ENCODE measurements at regions not wholly inside any gene's neighbourhood (a gene's known extent, or its start where the extent isn't known, plus 50 kb on each side); places are given as distances from the start of the nearest gene placed in this dataset.

DNA sequence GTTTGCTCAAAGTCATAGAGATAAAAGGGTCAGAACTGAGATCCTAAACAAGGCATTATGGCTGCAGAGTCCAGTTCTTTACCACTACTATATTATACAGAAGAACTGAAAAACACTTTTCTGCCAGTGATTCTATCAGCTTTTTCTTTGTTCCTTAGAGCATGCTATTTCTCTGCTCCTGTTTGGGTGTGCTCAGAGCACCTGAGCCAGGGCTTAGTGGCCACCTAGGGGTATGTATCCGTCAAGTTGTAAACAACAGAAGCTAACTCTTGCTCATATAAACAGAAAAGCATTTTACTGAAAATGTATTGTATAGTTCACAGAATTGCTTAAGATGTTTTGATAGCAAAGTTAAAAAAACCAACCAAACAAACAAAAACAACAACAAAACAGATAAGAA lies 470.8 kb downstream of the SLC16A7 start:
- ChIA-PET POLR2A (no interaction called here), CTCF (no interaction called here)
- Mint-ChIP-seq H3K4me1 (no peaks in the 10 kb centered on the region), H3K4me3 (no peak overlapping the region), H3K36me3 (no peaks in the 10 kb centered on the region), H3K27me3 (no peaks in the 10 kb centered on the region), H3K27ac (no peak overlapping the region), H3K9me3 (peaks cover 0 to 11% (median 5%) of the 10 kb centered on the region in 5 donors)
- H3K4me1 ChIP-seq (ENCODE audit: insufficient read depth, low read length), result no peaks in the 10 kb centered on the region
- H3K27ac ChIP-seq (ENCODE audit: low read depth, low read length), result no peak overlapping the region
- no peaks in the 10 kb centered on the region for H3K9me3 ChIP-seq (ENCODE audit: low read length)
- H3K27me3 ChIP-seq (ENCODE audit: insufficient read depth, low read length, poor library complexity, severe bottlenecking), result no peaks in the 10 kb centered on the region
- H3K36me3 ChIP-seq (ENCODE audit: insufficient read depth, low read length), result no peaks in the 10 kb centered on the region
- H3K4me3 ChIP-seq (ENCODE audit: low read length), result no peak overlapping the region
- no peak for DNase-seq

DNA sequence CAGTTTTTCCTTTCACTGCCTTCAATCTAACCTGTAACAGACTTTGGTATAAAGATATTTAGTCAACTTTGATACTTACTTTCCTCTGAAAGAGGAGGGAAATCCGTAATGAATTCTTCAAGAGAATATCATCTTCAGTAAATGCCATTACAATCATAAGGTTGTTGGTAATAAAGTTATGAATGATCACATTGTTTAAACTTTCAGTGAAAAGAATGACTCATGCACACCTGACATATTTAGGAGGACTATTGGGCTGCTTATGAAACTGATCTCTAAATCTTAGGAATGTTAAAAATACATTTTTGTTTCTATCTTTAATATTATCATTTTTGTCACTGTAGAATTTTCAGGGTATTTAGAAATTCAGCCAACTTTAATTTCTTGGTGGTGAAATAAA lies 474.7 kb downstream of the SLC16A7 start:
- POLR2A ChIA-PET, result no interaction called here
- peaks cover 0 to 16% (median 5%) of the 10 kb centered on the region in 5 donors for H3K9me3 Mint-ChIP-seq
- H3K4me3 ChIP-seq (ENCODE audit: low read length), result no peak overlapping the region

DNA sequence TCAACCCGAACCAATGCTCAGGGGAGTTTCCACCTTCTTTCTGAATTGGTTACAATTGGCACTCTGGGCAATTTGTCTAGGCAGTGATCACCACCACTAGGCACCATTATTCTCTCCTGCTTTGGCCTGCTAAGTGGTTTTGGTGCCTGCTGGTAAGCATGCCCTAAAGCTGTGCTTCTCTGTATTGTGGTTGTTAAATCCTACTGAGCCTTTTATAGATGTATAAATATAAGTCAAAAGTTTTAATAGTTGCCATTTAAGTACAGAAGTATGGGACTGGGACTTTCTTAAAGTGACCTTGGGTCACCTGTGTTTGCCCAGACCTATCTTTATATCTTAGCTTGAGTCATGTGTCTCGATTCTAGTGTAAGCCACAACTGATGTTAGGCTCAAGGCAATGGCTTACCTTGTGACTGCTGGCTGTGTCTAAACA lies 475.9 kb downstream of the SLC16A7 start:
- H3K9me3 ChIP-seq (ENCODE audit: low read length), result no peaks in the 10 kb centered on the region

More for the DNA sequence above, 474.7 kb downstream of the SLC16A7 start:
- CTCF ChIA-PET, result no interaction called here
- no peak for DNase-seq
- H3K4me1 ChIP-seq (ENCODE audit: insufficient read depth, low read length), result no peaks in the 10 kb centered on the region
- Mint-ChIP-seq H3K4me3 (no peak overlapping the region), H3K4me1 (no peaks in the 10 kb centered on the region), H3K27me3 (no peaks in the 10 kb centered on the region), H3K36me3 (no peaks in the 10 kb centered on the region), H3K27ac (no peak overlapping the region)
- H3K27ac ChIP-seq (ENCODE audit: low read depth, low read length), result no peak overlapping the region
- H3K36me3 ChIP-seq (ENCODE audit: insufficient read depth, low read length), result no peaks in the 10 kb centered on the region
- H3K27me3 ChIP-seq (ENCODE audit: insufficient read depth, low read length, poor library complexity, severe bottlenecking), result no peaks in the 10 kb centered on the region
- no peaks in the 10 kb centered on the region for H3K9me3 ChIP-seq (ENCODE audit: low read length)

DNA sequence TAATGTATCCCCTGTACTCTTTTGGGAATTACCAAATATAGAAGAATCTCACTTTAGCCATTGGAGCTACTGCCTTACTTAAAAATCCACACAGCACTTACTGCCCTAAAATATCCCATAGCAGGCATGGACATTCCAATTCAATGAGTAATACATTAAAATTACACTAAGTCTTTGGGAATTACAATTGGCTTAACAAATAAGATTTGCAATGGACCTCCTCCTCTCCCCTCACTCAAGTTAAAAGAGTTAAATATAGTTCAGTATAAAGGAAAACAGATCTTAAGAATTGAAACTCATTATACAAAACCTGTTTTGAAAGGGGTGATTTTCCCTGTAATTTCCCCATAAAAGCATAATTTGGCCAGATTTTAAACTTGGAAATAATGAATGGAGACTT lies 477.1 kb downstream of the SLC16A7 start:
- Histone ChIP-seq H3K4me3 (ENCODE audit: low read length) (no peak overlapping the region), H3K27ac (ENCODE audit: low read depth, low read length) (no peak overlapping the region), H3K27me3 (ENCODE audit: insufficient read depth, low read length, poor library complexity, severe bottlenecking) (no peaks in the 10 kb centered on the region), H3K4me1 (ENCODE audit: insufficient read depth, low read length) (no peaks in the 10 kb centered on the region), H3K9me3 (ENCODE audit: low read length) (no peaks in the 10 kb centered on the region), H3K36me3 (ENCODE audit: insufficient read depth, low read length) (no peaks in the 10 kb centered on the region)
- Mint-ChIP-seq H3K36me3 (no peaks in the 10 kb centered on the region), H3K27ac (no peak overlapping the region), H3K27me3 (no peaks in the 10 kb centered on the region), H3K9me3 (peaks cover 0 to 14% (median 3%) of the 10 kb centered on the region in 5 donors), H3K4me3 (no peak overlapping the region), H3K4me1 (no peaks in the 10 kb centered on the region)
- no peak for DNase-seq
- CTCF ChIA-PET, result no interaction called here
- POLR2A ChIA-PET, result no interaction called here

More for the DNA sequence above, 475.9 kb downstream of the SLC16A7 start:
- Mint-ChIP-seq H3K9me3 (peaks cover 0 to 11% (median 5%) of the 10 kb centered on the region in 5 donors), H3K4me3 (no peak overlapping the region), H3K27me3 (no peaks in the 10 kb centered on the region), H3K27ac (no peak overlapping the region), H3K36me3 (no peaks in the 10 kb centered on the region), H3K4me1 (no peaks in the 10 kb centered on the region)
- Histone ChIP-seq H3K4me1 (ENCODE audit: insufficient read depth, low read length) (no peaks in the 10 kb centered on the region), H3K27me3 (ENCODE audit: insufficient read depth, low read length, poor library complexity, severe bottlenecking) (no peaks in the 10 kb centered on the region), H3K4me3 (ENCODE audit: low read length) (no peak overlapping the region), H3K27ac (ENCODE audit: low read depth, low read length) (no peak overlapping the region), H3K36me3 (ENCODE audit: insufficient read depth, low read length) (no peaks in the 10 kb centered on the region)
- POLR2A ChIA-PET, result no interaction called here
- DNase-seq, result no peak
- CTCF ChIA-PET, result no interaction called here

GRCh38 chr12:60075091-60075490 lies 479.3 kb downstream of the SLC16A7 start:
- POLR2A ChIA-PET, result no interaction called here
- Mint-ChIP-seq H3K4me3 (no peak overlapping the region), H3K36me3 (no peaks in the 10 kb centered on the region), H3K9me3 (peaks cover 3 to 17% (median 6%) of the 10 kb centered on the region in 5 donors), H3K4me1 (no peaks in the 10 kb centered on the region), H3K27me3 (no peaks in the 10 kb centered on the region), H3K27ac (no peak overlapping the region)
- Histone ChIP-seq H3K4me1 (ENCODE audit: insufficient read depth, low read length) (no peaks in the 10 kb centered on the region), H3K27ac (ENCODE audit: low read depth, low read length) (no peak overlapping the region), H3K9me3 (ENCODE audit: low read length) (no peaks in the 10 kb centered on the region), H3K36me3 (ENCODE audit: insufficient read depth, low read length) (no peaks in the 10 kb centered on the region), H3K27me3 (ENCODE audit: insufficient read depth, low read length, poor library complexity, severe bottlenecking) (no peaks in the 10 kb centered on the region), H3K4me3 (ENCODE audit: low read length) (no peak overlapping the region)
- CTCF ChIA-PET, result no interaction called here
- DNase-seq, result no peak

DNA sequence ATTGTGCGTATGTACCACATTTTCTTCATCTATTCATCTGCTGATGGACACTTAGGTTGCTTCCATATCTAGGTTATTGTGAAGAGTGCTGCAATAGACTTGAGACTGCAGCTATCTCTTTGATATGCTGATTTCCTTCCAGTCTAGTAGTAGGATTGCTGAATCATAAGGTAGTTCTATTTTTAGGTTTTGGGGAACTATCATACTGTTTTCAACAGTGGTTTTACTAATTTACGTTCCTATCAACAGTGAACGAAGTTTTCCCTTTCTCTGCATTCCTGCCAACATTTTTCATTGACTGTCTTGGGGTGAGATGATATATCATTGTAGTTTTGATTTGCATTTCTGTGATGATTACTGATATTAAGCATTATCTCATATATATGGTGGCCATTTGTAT lies 482.2 kb downstream of the SLC16A7 start:
- H3K27ac Mint-ChIP-seq, result no peak overlapping the region
- no peaks in the 10 kb centered on the region for H3K36me3 ChIP-seq (ENCODE audit: insufficient read depth, low read length)
- H3K27ac ChIP-seq (ENCODE audit: low read depth, low read length), result no peak overlapping the region
- CTCF ChIA-PET, result no interaction called here
- no peak overlapping the region for H3K4me3 ChIP-seq (ENCODE audit: low read length)
- H3K4me1 Mint-ChIP-seq, result no peaks in the 10 kb centered on the region
- H3K9me3 ChIP-seq (ENCODE audit: low read length), result no peaks in the 10 kb centered on the region
- POLR2A ChIA-PET, result no interaction called here
- H3K27me3 ChIP-seq (ENCODE audit: insufficient read depth, low read length, poor library complexity, severe bottlenecking), result no peaks in the 10 kb centered on the region
- no peaks in the 10 kb centered on the region for H3K4me1 ChIP-seq (ENCODE audit: insufficient read depth, low read length)
- H3K4me3 Mint-ChIP-seq, result no peak overlapping the region
- H3K9me3 Mint-ChIP-seq, result peaks cover 3 to 15% (median 12%) of the 10 kb centered on the region in 5 donors
- H3K36me3 Mint-ChIP-seq, result no peaks in the 10 kb centered on the region
- H3K27me3 Mint-ChIP-seq, result no peaks in the 10 kb centered on the region
- DNase-seq, result no peak

- Mint-ChIP-seq H3K27me3 (no peaks in the 10 kb centered on the region), H3K4me1 (no peaks in the 10 kb centered on the region), H3K27ac (no peak overlapping the region), H3K36me3 (no peaks in the 10 kb centered on the region), H3K9me3 (peaks cover 0 to 12% (median 5%) of the 10 kb centered on the region in 5 donors), H3K4me3 (no peak overlapping the region)
- ChIA-PET CTCF (no interaction called here), POLR2A (no interaction called here)
- DNase-seq, result no peak
- H3K27me3 ChIP-seq (ENCODE audit: insufficient read depth, low read length, poor library complexity, severe bottlenecking), result no peaks in the 10 kb centered on the region
- H3K4me3 ChIP-seq (ENCODE audit: low read length), result no peak overlapping the region
- no peak overlapping the region for H3K27ac ChIP-seq (ENCODE audit: low read depth, low read length)
- no peaks in the 10 kb centered on the region for H3K36me3 ChIP-seq (ENCODE audit: insufficient read depth, low read length)
- no peaks in the 10 kb centered on the region for H3K4me1 ChIP-seq (ENCODE audit: insufficient read depth, low read length)
- no peaks in the 10 kb centered on the region for H3K9me3 ChIP-seq (ENCODE audit: low read length)
Observed at GRCh38 chr12:60093428-60093827, 497.6 kb downstream of the SLC16A7 start.

DNA sequence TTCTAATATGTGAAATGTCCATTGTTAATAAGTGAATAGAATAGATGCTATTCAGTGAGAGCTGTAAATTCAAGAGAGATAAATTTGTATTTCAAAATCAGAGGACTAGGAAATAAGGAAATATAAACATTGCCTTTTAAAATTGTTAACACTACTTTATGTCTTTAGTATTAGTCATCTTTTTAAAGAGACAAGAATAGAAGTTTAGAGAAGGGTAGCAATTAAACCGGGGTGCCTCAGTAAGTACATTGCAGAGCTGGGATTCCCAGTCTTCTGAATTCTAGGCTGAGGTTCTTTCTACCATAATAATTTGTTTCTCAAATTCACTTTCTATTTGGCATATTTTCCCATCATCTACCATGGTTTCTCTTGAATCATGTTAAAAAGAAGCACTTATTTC lies 498.6 kb downstream of the SLC16A7 start:
- Histone ChIP-seq H3K9me3 (ENCODE audit: low read length) (no peaks in the 10 kb centered on the region), H3K36me3 (ENCODE audit: insufficient read depth, low read length) (no peaks in the 10 kb centered on the region), H3K27me3 (ENCODE audit: insufficient read depth, low read length, poor library complexity, severe bottlenecking) (no peaks in the 10 kb centered on the region), H3K4me1 (ENCODE audit: insufficient read depth, low read length) (no peaks in the 10 kb centered on the region), H3K4me3 (ENCODE audit: low read length) (no peak overlapping the region), H3K27ac (ENCODE audit: low read depth, low read length) (no peak overlapping the region)
- H3K4me3 Mint-ChIP-seq, result no peak overlapping the region
- ChIA-PET CTCF (no interaction called here), POLR2A (no interaction called here)
- H3K4me1 Mint-ChIP-seq, result no peaks in the 10 kb centered on the region
- no peaks in the 10 kb centered on the region for H3K36me3 Mint-ChIP-seq
- DNase-seq, result no peak
- H3K27ac Mint-ChIP-seq, result no peak overlapping the region
- no peaks in the 10 kb centered on the region for H3K27me3 Mint-ChIP-seq
- H3K9me3 Mint-ChIP-seq, result peaks cover 0 to 12% (median 7%) of the 10 kb centered on the region in 5 donors

- Mint-ChIP-seq H3K9me3 (peaks cover 0 to 14% (median 7%) of the 10 kb centered on the region in 5 donors), H3K27me3 (no peaks in the 10 kb centered on the region), H3K4me3 (no peak overlapping the region), H3K27ac (no peak overlapping the region), H3K4me1 (no peaks in the 10 kb centered on the region), H3K36me3 (no peaks in the 10 kb centered on the region)
- no peak for DNase-seq
- Histone ChIP-seq H3K27ac (ENCODE audit: low read depth, low read length) (no peak overlapping the region), H3K27me3 (ENCODE audit: insufficient read depth, low read length, poor library complexity, severe bottlenecking) (no peaks in the 10 kb centered on the region), H3K4me3 (ENCODE audit: low read length) (no peak overlapping the region), H3K4me1 (ENCODE audit: insufficient read depth, low read length) (no peaks in the 10 kb centered on the region), H3K36me3 (ENCODE audit: insufficient read depth, low read length) (no peaks in the 10 kb centered on the region), H3K9me3 (ENCODE audit: low read length) (no peaks in the 10 kb centered on the region)
- POLR2A ChIA-PET, result no interaction called here
- CTCF ChIA-PET, result no interaction called here
Observed at GRCh38 chr12:60096727-60097126, 500.9 kb downstream of the SLC16A7 start.

All from CD8-positive, alpha-beta memory T cell (primary cell).